ENCODE measurements at regions not wholly inside any gene's neighbourhood (a gene's known extent, or its start where the extent isn't known, plus 50 kb on each side); places are given as distances from the start of the nearest gene placed in this dataset.

- TF ChIP-seq, protein P1, sequence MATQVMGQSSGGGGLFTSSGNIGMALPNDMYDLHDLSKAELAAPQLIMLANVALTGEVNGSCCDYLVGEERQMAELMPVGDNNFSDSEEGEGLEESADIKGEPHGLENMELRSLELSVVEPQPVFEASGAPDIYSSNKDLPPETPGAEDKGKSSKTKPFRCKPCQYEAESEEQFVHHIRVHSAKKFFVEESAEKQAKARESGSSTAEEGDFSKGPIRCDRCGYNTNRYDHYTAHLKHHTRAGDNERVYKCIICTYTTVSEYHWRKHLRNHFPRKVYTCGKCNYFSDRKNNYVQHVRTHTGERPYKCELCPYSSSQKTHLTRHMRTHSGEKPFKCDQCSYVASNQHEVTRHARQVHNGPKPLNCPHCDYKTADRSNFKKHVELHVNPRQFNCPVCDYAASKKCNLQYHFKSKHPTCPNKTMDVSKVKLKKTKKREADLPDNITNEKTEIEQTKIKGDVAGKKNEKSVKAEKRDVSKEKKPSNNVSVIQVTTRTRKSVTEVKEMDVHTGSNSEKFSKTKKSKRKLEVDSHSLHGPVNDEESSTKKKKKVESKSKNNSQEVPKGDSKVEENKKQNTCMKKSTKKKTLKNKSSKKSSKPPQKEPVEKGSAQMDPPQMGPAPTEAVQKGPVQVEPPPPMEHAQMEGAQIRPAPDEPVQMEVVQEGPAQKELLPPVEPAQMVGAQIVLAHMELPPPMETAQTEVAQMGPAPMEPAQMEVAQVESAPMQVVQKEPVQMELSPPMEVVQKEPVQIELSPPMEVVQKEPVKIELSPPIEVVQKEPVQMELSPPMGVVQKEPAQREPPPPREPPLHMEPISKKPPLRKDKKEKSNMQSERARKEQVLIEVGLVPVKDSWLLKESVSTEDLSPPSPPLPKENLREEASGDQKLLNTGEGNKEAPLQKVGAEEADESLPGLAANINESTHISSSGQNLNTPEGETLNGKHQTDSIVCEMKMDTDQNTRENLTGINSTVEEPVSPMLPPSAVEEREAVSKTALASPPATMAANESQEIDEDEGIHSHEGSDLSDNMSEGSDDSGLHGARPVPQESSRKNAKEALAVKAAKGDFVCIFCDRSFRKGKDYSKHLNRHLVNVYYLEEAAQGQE (IDR thresholded peaks at IDR 0.05; ENCODE audit: insufficient read depth in 1 of 2, low read depth in 2 of 2, low read length in 2 of 2): no peak
- no peak for TF ChIP-seq TAF1 (IDR thresholded peaks at IDR 0.05; ENCODE audit: borderline replicate concordance, insufficient read depth, low read length)
- TF ChIP-seq FOXP2 (optimal IDR thresholded peaks at IDR 0.05; ENCODE audit: borderline replicate concordance, extremely low read depth, extremely low read length, insufficient read depth): no peak
- no peak for TF ChIP-seq POLR2AphosphoS5 (IDR thresholded peaks at IDR 0.05; ENCODE audit: low read depth, low read length)
Observed at GRCh38 chr18:77859634-77860033, 610.0 kb downstream of the GALR1 start.
